ENCODE measurements at regions not wholly inside any gene's neighbourhood (a gene's known extent, or its start where the extent isn't known, plus 50 kb on each side); places are given as distances from the start of the nearest gene placed in this dataset.

GRCh38 chr11:28448186-28448585 is 340.0 kb downstream of the METTL15 start:
- Histone ChIP-seq H3K9ac (ENCODE audit: low read length) (no peak overlapping the region), H2AFZ (ENCODE audit: low read length) (no peak overlapping the region), H3K79me2 (ENCODE audit: low read length) (no peaks in the 10 kb centered on the region), H3K9me2 (replicated peaks; ENCODE audit: low read length) (no peaks in the 10 kb centered on the region), H3F3A (ENCODE audit: low read length, unreplicated experiment) (no peaks in the 10 kb centered on the region), H3K9me3 (ENCODE audit: low read length) (no peaks in the 10 kb centered on the region), H3K4me1 (ENCODE audit: insufficient read depth, low read length) (no peaks in the 10 kb centered on the region), H3K4me3 (ENCODE audit: low read length) (no peak overlapping the region), H3K4me2 (ENCODE audit: low read length) (no peak overlapping the region), H3K27ac (ENCODE audit: low read length) (no peak overlapping the region), H3K27me3 (ENCODE audit: low read length) (no peaks in the 10 kb centered on the region), H3K36me3 (ENCODE audit: low read depth, low read length) (no peaks in the 10 kb centered on the region), H4K20me1 (ENCODE audit: low read length) (no peaks in the 10 kb centered on the region)
- TF ChIP-seq CTCF (conservative IDR thresholded peaks at IDR 0.05; ENCODE audit: low read depth, low read length) (no peak), EZH2phosphoT487 (IDR thresholded peaks at IDR 0.05; ENCODE audit: borderline replicate concordance, low read length) (no peak)
- ATAC-seq (no peak), DNase-seq (peak; percentile 8)
- ChIA-PET POLR2A (ENCODE audit: unreplicated experiment) (no interaction called here), CTCF (no interaction called here)
- intact Hi-C loops (cut with micrococcal nuclease): no loop called here
- no TSS peak for BruUV-seq (replicated peaks)

GRCh38 chr11:28447226-28447625 is 339.0 kb downstream of the METTL15 start:
- no peak overlapping the region for H3K4me2 ChIP-seq (ENCODE audit: low read length)
- H2AFZ ChIP-seq (ENCODE audit: low read length): no peak overlapping the region
- no peaks in the 10 kb centered on the region for H3K4me1 ChIP-seq (ENCODE audit: insufficient read depth, low read length)
- no peak overlapping the region for H3K27ac ChIP-seq (ENCODE audit: low read length)
- H3K4me3 ChIP-seq (ENCODE audit: low read length): no peak overlapping the region
- ChIA-PET CTCF (no interaction called here), POLR2A (ENCODE audit: unreplicated experiment) (no interaction called here)
- no peaks in the 10 kb centered on the region for H3K36me3 ChIP-seq (ENCODE audit: low read depth, low read length)
- H3K79me2 ChIP-seq (ENCODE audit: low read length): no peaks in the 10 kb centered on the region
- ATAC-seq (no peak), DNase-seq (no peak)
- no peak overlapping the region for H3K9ac ChIP-seq (ENCODE audit: low read length)
- no peaks in the 10 kb centered on the region for H3K9me2 ChIP-seq (replicated peaks; ENCODE audit: low read length)
- H3K27me3 ChIP-seq (ENCODE audit: low read length): no peaks in the 10 kb centered on the region
- intact Hi-C loops (cut with micrococcal nuclease): no loop called here
- no TSS peak for BruUV-seq (replicated peaks)
- TF ChIP-seq EZH2 (IDR thresholded peaks at IDR 0.05; ENCODE audit: low read length, unreplicated experiment) (no peak), CTCF (conservative IDR thresholded peaks at IDR 0.05; ENCODE audit: low read depth, low read length) (no peak), EZH2phosphoT487 (IDR thresholded peaks at IDR 0.05; ENCODE audit: borderline replicate concordance, low read length) (no peak)
- H4K20me1 ChIP-seq (ENCODE audit: low read length): no peaks in the 10 kb centered on the region
- H3F3A ChIP-seq (ENCODE audit: low read length, unreplicated experiment): no peaks in the 10 kb centered on the region
- H3K9me3 ChIP-seq (ENCODE audit: low read length): no peaks in the 10 kb centered on the region

- no peak for ATAC-seq
- Histone ChIP-seq H3K36me3 (ENCODE audit: low read depth, low read length) (no peaks in the 10 kb centered on the region), H3K27me3 (ENCODE audit: low read length) (no peaks in the 10 kb centered on the region), H3K27ac (ENCODE audit: low read length) (no peak overlapping the region), H3K79me2 (ENCODE audit: low read length) (no peaks in the 10 kb centered on the region), H2AFZ (ENCODE audit: low read length) (no peak overlapping the region), H4K20me1 (ENCODE audit: low read length) (no peaks in the 10 kb centered on the region), H3K9ac (ENCODE audit: low read length) (no peak overlapping the region), H3K9me3 (ENCODE audit: low read length) (no peaks in the 10 kb centered on the region), H3K9me2 (replicated peaks; ENCODE audit: low read length) (no peaks in the 10 kb centered on the region), H3K4me2 (ENCODE audit: low read length) (no peak overlapping the region), H3F3A (ENCODE audit: low read length, unreplicated experiment) (no peaks in the 10 kb centered on the region), H3K4me1 (ENCODE audit: insufficient read depth, low read length) (no peaks in the 10 kb centered on the region), H3K4me3 (ENCODE audit: low read length) (no peak overlapping the region)
- POLR2A ChIA-PET (ENCODE audit: unreplicated experiment): no interaction called here
- TF ChIP-seq CTCF (conservative IDR thresholded peaks at IDR 0.05; ENCODE audit: low read depth, low read length) (no peak), EZH2phosphoT487 (IDR thresholded peaks at IDR 0.05; ENCODE audit: borderline replicate concordance, low read length) (no peak), EZH2 (IDR thresholded peaks at IDR 0.05; ENCODE audit: low read length, unreplicated experiment) (no peak)
- CTCF ChIA-PET: no interaction called here
- DNase-seq: peak; percentile 21
- intact Hi-C loops (cut with micrococcal nuclease): no loop called here
- BruUV-seq (replicated peaks): no TSS peak
Observed at GRCh38 chr11:28442131-28442530, 333.9 kb downstream of the METTL15 start.
